ENCODE measurements at regions not wholly inside any gene's neighbourhood (a gene's known extent, or its start where the extent isn't known, plus 50 kb on each side); places are given as distances from the start of the nearest gene placed in this dataset.

DNA sequence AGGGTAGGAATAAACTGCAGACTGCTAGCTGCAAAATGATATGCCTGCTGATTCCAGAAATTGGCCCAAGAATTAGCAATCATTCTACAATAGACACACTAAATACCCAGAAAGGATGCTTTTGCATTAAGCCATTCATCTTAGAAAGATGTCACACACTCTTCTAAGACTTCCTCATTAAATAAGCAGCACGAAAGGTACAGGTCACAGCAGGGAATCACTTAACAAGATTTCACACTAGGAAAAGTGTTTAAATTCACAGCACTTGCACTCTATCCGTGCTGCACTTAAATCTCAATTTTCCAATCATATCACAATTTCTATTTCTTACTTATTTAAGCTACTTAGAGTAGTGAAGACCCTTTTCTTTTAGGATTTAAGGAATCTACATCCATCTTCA lies 372.8 kb upstream of the CBLB start:
- Histone ChIP-seq H3K4me1 (ENCODE audit: control insufficient read depth in 1 of 2, insufficient read depth in 1 of 2, low read depth in 1 of 2, low read length in 1 of 2) (no peaks in the 10 kb centered on the region), H3K9me3 (no peaks in the 10 kb centered on the region), H3K36me3 (no peaks in the 10 kb centered on the region), H3K27me3 (no peaks in the 10 kb centered on the region), H3K27ac (no peak overlapping the region), H3K4me3 (ENCODE audit: low read depth in 1 of 2, low read length in 1 of 2) (no peak overlapping the region)
- TF ChIP-seq, protein P1, sequence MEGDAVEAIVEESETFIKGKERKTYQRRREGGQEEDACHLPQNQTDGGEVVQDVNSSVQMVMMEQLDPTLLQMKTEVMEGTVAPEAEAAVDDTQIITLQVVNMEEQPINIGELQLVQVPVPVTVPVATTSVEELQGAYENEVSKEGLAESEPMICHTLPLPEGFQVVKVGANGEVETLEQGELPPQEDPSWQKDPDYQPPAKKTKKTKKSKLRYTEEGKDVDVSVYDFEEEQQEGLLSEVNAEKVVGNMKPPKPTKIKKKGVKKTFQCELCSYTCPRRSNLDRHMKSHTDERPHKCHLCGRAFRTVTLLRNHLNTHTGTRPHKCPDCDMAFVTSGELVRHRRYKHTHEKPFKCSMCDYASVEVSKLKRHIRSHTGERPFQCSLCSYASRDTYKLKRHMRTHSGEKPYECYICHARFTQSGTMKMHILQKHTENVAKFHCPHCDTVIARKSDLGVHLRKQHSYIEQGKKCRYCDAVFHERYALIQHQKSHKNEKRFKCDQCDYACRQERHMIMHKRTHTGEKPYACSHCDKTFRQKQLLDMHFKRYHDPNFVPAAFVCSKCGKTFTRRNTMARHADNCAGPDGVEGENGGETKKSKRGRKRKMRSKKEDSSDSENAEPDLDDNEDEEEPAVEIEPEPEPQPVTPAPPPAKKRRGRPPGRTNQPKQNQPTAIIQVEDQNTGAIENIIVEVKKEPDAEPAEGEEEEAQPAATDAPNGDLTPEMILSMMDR (IDR thresholded peaks at IDR 0.05), result no peak

DNA sequence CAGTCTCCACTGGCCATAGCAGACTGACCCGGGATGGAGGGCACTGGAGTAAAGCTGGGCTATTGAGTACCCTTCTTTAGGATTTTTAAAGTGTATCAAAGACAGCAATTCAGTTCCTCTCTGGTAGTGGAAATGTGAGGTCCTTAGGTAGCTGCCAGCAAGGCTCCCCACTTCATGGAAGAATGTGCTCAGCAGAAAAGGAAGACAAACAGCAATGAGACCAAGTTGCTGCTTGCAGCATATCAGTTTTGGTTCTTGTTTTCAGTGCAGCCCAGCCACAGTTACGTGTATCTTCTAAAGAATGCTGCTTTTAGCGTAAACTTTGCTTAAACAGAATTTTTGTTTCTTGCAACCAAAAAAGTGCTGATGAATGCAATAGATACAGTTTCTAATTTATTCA lies 374.0 kb upstream of the CBLB start:
- TF ChIP-seq, protein P1 (IDR thresholded peaks at IDR 0.05), result no peak
- Histone ChIP-seq H3K9me3 (no peaks in the 10 kb centered on the region), H3K4me3 (ENCODE audit: low read depth in 1 of 2, low read length in 1 of 2) (no peak overlapping the region), H3K4me1 (ENCODE audit: control insufficient read depth in 1 of 2, insufficient read depth in 1 of 2, low read depth in 1 of 2, low read length in 1 of 2) (no peaks in the 10 kb centered on the region), H3K27me3 (no peaks in the 10 kb centered on the region), H3K36me3 (no peaks in the 10 kb centered on the region), H3K27ac (no peak overlapping the region)

DNA sequence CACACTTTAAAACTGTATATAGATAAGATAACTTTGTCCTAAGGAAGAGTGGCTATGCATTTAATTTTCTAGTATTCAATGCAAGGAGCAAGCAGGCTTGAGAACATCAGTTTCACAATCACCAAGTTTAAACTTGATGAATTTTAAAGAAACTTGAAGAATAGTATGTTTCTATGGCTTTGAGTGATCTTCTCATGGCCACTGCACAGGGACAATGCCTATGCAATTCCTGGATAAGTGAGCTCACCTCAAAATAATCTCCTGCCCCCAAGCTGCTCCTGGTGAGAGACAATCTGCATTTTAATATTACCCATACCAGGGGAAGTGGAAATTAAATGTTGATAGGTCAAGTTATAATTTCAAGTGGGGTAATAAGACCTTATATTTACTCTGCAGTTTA lies 376.6 kb upstream of the CBLB start:
- Histone ChIP-seq H3K27ac (no peak overlapping the region), H3K9me3 (no peaks in the 10 kb centered on the region), H3K27me3 (no peaks in the 10 kb centered on the region), H3K4me1 (ENCODE audit: control insufficient read depth in 1 of 2, insufficient read depth in 1 of 2, low read depth in 1 of 2, low read length in 1 of 2) (no peaks in the 10 kb centered on the region), H3K36me3 (no peaks in the 10 kb centered on the region), H3K4me3 (ENCODE audit: low read depth in 1 of 2, low read length in 1 of 2) (no peak overlapping the region)
- TF ChIP-seq, protein P1 (IDR thresholded peaks at IDR 0.05), result no peak

DNA sequence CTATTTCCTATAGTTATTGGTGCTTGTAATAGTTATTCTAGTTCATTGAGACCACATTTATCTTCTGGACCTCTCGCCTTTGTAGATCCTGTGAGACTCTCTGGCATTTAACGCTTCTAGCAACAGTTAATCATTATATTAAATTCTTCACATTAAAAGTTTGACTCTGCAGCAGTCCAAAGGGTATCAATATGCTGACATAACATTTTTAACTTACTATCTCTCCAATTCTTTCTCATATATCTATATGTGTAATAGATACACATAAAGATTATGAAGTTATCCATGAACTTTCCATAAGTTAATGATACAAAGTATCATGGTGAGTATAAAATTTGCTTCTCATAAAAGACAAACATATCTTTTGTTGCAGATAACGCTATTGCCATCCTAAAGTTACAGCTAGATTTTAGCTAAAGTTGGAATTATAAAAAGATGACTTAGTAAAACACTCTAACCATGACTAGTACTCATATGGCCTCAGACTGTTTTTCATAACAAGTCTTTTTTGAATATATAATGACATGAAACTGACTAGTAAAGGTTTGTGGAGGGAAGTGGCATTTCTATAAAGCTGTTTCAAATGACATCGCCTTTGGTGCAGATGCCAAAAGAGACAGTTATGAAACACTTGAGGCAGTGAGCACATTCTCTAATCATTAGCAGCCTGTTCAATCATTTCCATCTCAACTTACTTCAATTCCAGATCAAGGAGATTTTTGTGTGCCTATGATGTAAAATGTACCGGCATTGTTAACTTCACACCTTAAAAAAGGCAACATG lies 379.3 kb upstream of the CBLB start:
- TF ChIP-seq, protein P1 (IDR thresholded peaks at IDR 0.05), result no peak
- peaks cover 7% of the 10 kb centered on the region for H3K9me3 ChIP-seq

GRCh38 chr3:106249159-106249558 lies 380.3 kb upstream of the CBLB start:
- H3K27ac ChIP-seq, result no peak overlapping the region
- H3K4me3 ChIP-seq (ENCODE audit: low read depth in 1 of 2, low read length in 1 of 2), result no peak overlapping the region
- H3K9me3 ChIP-seq, result peaks cover 7% of the 10 kb centered on the region
- H3K36me3 ChIP-seq, result no peaks in the 10 kb centered on the region
- no peaks in the 10 kb centered on the region for H3K4me1 ChIP-seq (ENCODE audit: control insufficient read depth in 1 of 2, insufficient read depth in 1 of 2, low read depth in 1 of 2, low read length in 1 of 2)
- TF ChIP-seq, protein P1 (IDR thresholded peaks at IDR 0.05), result no peak
- H3K27me3 ChIP-seq, result no peaks in the 10 kb centered on the region

More for the DNA sequence above, 379.3 kb upstream of the CBLB start:
- Histone ChIP-seq H3K27ac (no peak overlapping the region), H3K4me1 (ENCODE audit: control insufficient read depth in 1 of 2, insufficient read depth in 1 of 2, low read depth in 1 of 2, low read length in 1 of 2) (no peaks in the 10 kb centered on the region), H3K4me3 (ENCODE audit: low read depth in 1 of 2, low read length in 1 of 2) (no peak overlapping the region), H3K27me3 (no peaks in the 10 kb centered on the region), H3K36me3 (no peaks in the 10 kb centered on the region)

Data from neutrophil (primary cell).